Hematopoietic multipotent progenitor cell treated with erythropoietin and hydrocortisone succinate and interleukin-3 and kit ligand, for 4 days (in vitro differentiated cells): ENCODE measurements at regions not wholly inside any gene's neighbourhood (a gene's known extent, or its start where the extent isn't known, plus 50 kb on each side); places are given as distances from the start of the nearest gene placed in this dataset.
"Not testable (repeated sequence)": the region's sequence is repeated elsewhere in the genome, so short reads cannot be mapped to it uniquely, and the experiment has no call there.

Experiments used
- DNase-seq: peaks from one replicate; pipeline ENCODE4 v3.0.0-alpha.2; 2015

GRCh38 chr11:122604621-122605020 lies 50.9 kb upstream of the UBASH3B start:
- no peak for DNase-seq

GRCh38 chr11:122601141-122602125 lies 54.1 kb upstream of the UBASH3B start:
- no peak for DNase-seq

GRCh38 chr11:122600290-122600689 lies 55.2 kb upstream of the UBASH3B start:
- no peak for DNase-seq

GRCh38 chr11:122599434-122599833 lies 56.1 kb upstream of the UBASH3B start:
- no peak for DNase-seq

GRCh38 chr11:122598971-122599370 lies 56.6 kb upstream of the UBASH3B start:
- DNase-seq = no peak

- DNase-seq = no peak
Observed at GRCh38 chr11:122597511-122597910, 58.0 kb upstream of the UBASH3B start.

GRCh38 chr11:122594986-122595645 lies 60.4 kb upstream of the UBASH3B start:
- no peak for DNase-seq

- DNase-seq = no peak
Observed at GRCh38 chr11:122593473-122594420, 61.8 kb upstream of the UBASH3B start.

GRCh38 chr11:122592641-122593040 lies 62.9 kb upstream of the UBASH3B start:
- no peak for DNase-seq

- DNase-seq = no peak
Observed at GRCh38 chr11:122584670-122585069, 70.9 kb upstream of the UBASH3B start.

GRCh38 chr11:122580071-122580470 lies 75.5 kb upstream of the UBASH3B start:
- DNase-seq = not testable (repeated sequence)

GRCh38 chr11:122578171-122578825 lies 77.2 kb upstream of the UBASH3B start:
- peak; percentile 17 for DNase-seq

GRCh38 chr11:122572592-122572991 lies 82.9 kb upstream of the UBASH3B start:
- DNase-seq = no peak

GRCh38 chr11:122563761-122564160 lies 91.8 kb upstream of the UBASH3B start:
- DNase-seq = no peak

- DNase-seq = no peak
Observed at GRCh38 chr11:122559734-122560382, 95.7 kb upstream of the UBASH3B start.

- DNase-seq = not testable (repeated sequence)
Observed at GRCh38 chr11:122559218-122559617, 96.3 kb upstream of the UBASH3B start.

- peak; percentile 5 for DNase-seq
Observed at GRCh38 chr11:122557163-122557562, 98.4 kb upstream of the UBASH3B start.

GRCh38 chr11:122556605-122557004 lies 98.9 kb upstream of the UBASH3B start:
- DNase-seq = peak; percentile 60

- no peak for DNase-seq
Observed at GRCh38 chr11:122538060-122538459, 117.5 kb upstream of the UBASH3B start.

GRCh38 chr11:122524898-122525297 lies 130.6 kb upstream of the UBASH3B start:
- no peak for DNase-seq
